ENCODE measurements at regions not wholly inside any gene's neighbourhood (a gene's known extent, or its start where the extent isn't known, plus 50 kb on each side); places are given as distances from the start of the nearest gene placed in this dataset.

DNA sequence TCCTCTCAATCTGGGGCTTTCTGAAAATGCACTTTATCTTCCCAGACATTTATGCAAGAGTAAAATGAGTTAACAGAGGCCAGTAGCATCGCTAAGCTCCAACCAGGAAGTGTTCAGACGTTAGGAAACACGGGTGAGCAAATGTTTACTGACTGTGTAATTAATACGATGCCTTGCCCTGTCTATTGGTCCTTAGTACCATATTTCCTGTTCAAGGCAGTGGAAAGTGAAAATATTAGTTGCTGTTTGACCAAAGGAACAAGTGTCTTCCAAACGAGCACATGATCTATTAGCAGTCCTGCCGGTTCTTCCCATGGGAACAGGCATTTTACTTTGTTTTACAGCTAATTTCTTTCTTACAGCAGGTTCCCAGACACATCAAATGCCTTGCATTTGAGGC lies 311.1 kb upstream of the JAG1 start:
- no peaks in the 10 kb centered on the region for H3K9me3 ChIP-seq (ENCODE audit: control insufficient read depth, insufficient read depth, low read length)
- dilution Hi-C loops (cut with HindIII; ENCODE audit: low sequenced_read_pairs, unreplicated experiment), result no loop called here
- BruUV-seq (replicated peaks), result no TSS peak
- H3K27ac ChIP-seq (ENCODE audit: insufficient read depth, low read length), result no peak overlapping the region
- H2BK5ac ChIP-seq (ENCODE audit: low read depth, low read length, poor library complexity, severe bottlenecking), result no peak overlapping the region
- in situ Hi-C loops (cut with MboI; ENCODE audit: low sequenced_read_pairs), result no loop called here
- H2BK20ac ChIP-seq (ENCODE audit: low read depth, low read length), result no peak overlapping the region; the same call in 1 of the 2 replicates
- no CpG with 5 or more reads among the region's 6 CpGs for WGBS, 2 experiments (ENCODE audit: extremely low coverage in 2 of 2, insufficient read length in 1 of 2)
- no peaks in the 10 kb centered on the region for H3K36me3 ChIP-seq (ENCODE audit: control insufficient read depth, insufficient read depth, low read length)
- H2AFZ ChIP-seq (replicated peaks; ENCODE audit: low read length, poor library complexity), result no peak overlapping the region
- ATAC-seq (ENCODE audit: low read depth) (no peak), DNase-seq (no peak)
- no peaks in the 10 kb centered on the region for H3K9me1 ChIP-seq (ENCODE audit: insufficient read depth, low read length)
- TF ChIP-seq POLR2A (IDR thresholded peaks at IDR 0.05; ENCODE audit: low read depth, low read length), result no peak
- TF ChIP-seq, protein P1, sequence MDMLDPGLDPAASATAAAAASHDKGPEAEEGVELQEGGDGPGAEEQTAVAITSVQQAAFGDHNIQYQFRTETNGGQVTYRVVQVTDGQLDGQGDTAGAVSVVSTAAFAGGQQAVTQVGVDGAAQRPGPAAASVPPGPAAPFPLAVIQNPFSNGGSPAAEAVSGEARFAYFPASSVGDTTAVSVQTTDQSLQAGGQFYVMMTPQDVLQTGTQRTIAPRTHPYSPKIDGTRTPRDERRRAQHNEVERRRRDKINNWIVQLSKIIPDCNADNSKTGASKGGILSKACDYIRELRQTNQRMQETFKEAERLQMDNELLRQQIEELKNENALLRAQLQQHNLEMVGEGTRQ (IDR thresholded peaks at IDR 0.05; ENCODE audit: low read depth, low read length), result no peak
- no peak for TF ChIP-seq FOS (IDR thresholded peaks at IDR 0.05; ENCODE audit: low read depth, low read length)
- no peak for TF ChIP-seq MAZ (IDR thresholded peaks at IDR 0.05; ENCODE audit: borderline replicate concordance, low read depth, low read length)
- TF ChIP-seq RCOR1 (IDR thresholded peaks at IDR 0.05; ENCODE audit: insufficient replicate concordance, low read length), result no peak
- no peak for TF ChIP-seq RAD21 (IDR thresholded peaks at IDR 0.05; ENCODE audit: low read length)
- TF ChIP-seq, protein P2, sequence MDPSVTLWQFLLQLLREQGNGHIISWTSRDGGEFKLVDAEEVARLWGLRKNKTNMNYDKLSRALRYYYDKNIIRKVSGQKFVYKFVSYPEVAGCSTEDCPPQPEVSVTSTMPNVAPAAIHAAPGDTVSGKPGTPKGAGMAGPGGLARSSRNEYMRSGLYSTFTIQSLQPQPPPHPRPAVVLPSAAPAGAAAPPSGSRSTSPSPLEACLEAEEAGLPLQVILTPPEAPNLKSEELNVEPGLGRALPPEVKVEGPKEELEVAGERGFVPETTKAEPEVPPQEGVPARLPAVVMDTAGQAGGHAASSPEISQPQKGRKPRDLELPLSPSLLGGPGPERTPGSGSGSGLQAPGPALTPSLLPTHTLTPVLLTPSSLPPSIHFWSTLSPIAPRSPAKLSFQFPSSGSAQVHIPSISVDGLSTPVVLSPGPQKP (IDR thresholded peaks at IDR 0.05; ENCODE audit: borderline replicate concordance, low read depth, low read length), result no peak
- H3K4ac ChIP-seq (ENCODE audit: low read depth, low read length), result no peak overlapping the region
- H3K56ac ChIP-seq (ENCODE audit: extremely low read depth, insufficient read depth, low read length), result no peak overlapping the region
- no peak overlapping the region for H3K4me2 ChIP-seq (ENCODE audit: low read depth, low read length)
- H2AK9ac ChIP-seq (replicated peaks; ENCODE audit: low read depth, low read length, poor library complexity), result no peak overlapping the region
- no peak overlapping the region for H2BK120ac ChIP-seq (ENCODE audit: low read depth, low read length)
- no peak overlapping the region for H3K18ac ChIP-seq (ENCODE audit: low read depth, low read length)
- H4K91ac ChIP-seq (ENCODE audit: insufficient read depth, low read depth, low read length), result no peak overlapping the region
- H3K79me1 ChIP-seq (ENCODE audit: low read depth in 1 of 2, low read length in 2 of 2), result no peaks in the 10 kb centered on the region
- CTCF ChIA-PET, result interaction anchor here (0.5 kb wide), 1 partner anchor 38 kb away, joined by 5 read pairs; no protein-coding TSS in a partner anchor
- H3K27me3 ChIP-seq (ENCODE audit: control insufficient read depth, insufficient read depth, low read length), result no peaks in the 10 kb centered on the region
- H4K8ac ChIP-seq (ENCODE audit: low read depth in 2 of 2, low read length in 2 of 2), result no peak overlapping the region
- POLR2A ChIA-PET (ENCODE audit: unreplicated experiment), result no interaction called here
- no peak overlapping the region for H3K23ac ChIP-seq (ENCODE audit: low read depth, low read length)
- intact Hi-C loops (cut with micrococcal nuclease), result loop anchor here (10.0 kb wide), 1 partner anchor 280 kb away; no protein-coding TSS in a partner anchor
- H3K14ac ChIP-seq (replicated peaks; ENCODE audit: low read depth, low read length), result no peak overlapping the region
- peaks cover 4% of the 10 kb centered on the region for H3K4me1 ChIP-seq (ENCODE audit: control insufficient read depth, insufficient read depth, low read length)
- H2BK15ac ChIP-seq (ENCODE audit: low read depth, low read length), result 0 out of 3 replicates have a peak overlapping the region, but pooled peaks have one; percentile 67
- no peak overlapping the region for H3K4me3 ChIP-seq (ENCODE audit: insufficient read depth, low read depth, low read length)
- H2AK5ac ChIP-seq (ENCODE audit: low read depth, low read length), result 0 out of 2 replicates have a peak overlapping the region, but pooled peaks have one; percentile 57
- no peaks in the 10 kb centered on the region for H4K20me1 ChIP-seq (ENCODE audit: insufficient read depth, low read length)
- H4K5ac ChIP-seq (ENCODE audit: low read depth, low read length), result no peak overlapping the region
- H3K9ac ChIP-seq (ENCODE audit: low read depth, low read length), result no peak overlapping the region
